ENCODE measurements at regions not wholly inside any gene's neighbourhood (a gene's known extent, or its start where the extent isn't known, plus 50 kb on each side); places are given as distances from the start of the nearest gene placed in this dataset.

DNA sequence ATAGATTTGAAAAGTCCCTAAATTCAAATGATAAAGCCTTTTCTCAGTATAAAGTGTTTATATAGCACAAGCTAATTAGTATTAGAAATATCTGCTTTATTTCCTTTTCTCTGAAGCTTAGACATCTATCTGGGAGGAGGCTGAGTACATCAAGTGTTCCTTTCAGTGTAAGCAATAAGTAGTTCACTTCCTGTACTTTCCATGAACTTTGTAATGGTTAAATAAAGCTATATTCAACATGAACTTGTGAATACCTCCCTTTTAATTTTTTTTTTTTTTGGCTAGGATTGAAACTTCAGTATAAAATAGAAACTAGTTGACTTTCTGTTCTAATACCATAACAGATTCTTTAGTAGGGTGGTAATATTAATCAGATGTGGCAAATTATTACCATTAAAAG is 190.9 kb downstream of the CENPW start:
- no peak for DNase-seq (ENCODE audit: low spot score in 2 of 2)
- Histone ChIP-seq H3K27ac (no peak overlapping the region), H3K4me1 (peaks cover 0 to 19% (median 5%) of the 10 kb centered on the region in 4 donors), H3K9me3 (no peaks in the 10 kb centered on the region), H3K4me3 (no peak overlapping the region), H3K27me3 (no peaks in the 10 kb centered on the region), H3K36me3 (no peaks in the 10 kb centered on the region)
- TF ChIP-seq CTCF (IDR thresholded peaks at IDR 0.05): no peak
- no peak for TF ChIP-seq POLR2A (IDR thresholded peaks at IDR 0.05)
- no peak for TF ChIP-seq EP300 (IDR thresholded peaks at IDR 0.05)

GRCh38 chr6:126531286-126531685 is 191.4 kb downstream of the CENPW start:
- no peak for TF ChIP-seq CTCF (IDR thresholded peaks at IDR 0.05)
- no peak for TF ChIP-seq EP300 (IDR thresholded peaks at IDR 0.05)
- no peak for TF ChIP-seq POLR2A (IDR thresholded peaks at IDR 0.05)

DNA sequence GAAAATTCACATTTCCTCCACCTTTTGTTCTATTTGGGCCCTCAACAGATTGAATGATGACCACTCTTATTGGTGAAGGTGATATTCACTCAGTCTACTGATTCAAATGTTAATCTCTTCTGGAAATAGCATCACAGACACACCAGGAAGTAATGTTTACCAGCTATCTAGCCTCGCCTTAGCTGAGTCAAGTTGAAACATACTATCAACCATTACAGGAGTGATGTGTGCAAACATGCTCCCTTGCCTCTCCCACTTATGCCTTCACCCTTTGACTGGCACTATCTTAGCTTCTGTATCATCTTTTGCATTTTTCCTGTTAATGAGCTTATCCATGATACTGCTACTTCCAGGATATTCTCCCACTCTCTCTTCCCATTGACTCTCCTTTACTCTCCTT is 191.9 kb downstream of the CENPW start:
- peaks cover 0 to 19% (median 5%) of the 10 kb centered on the region in 4 donors for H3K4me1 ChIP-seq
- 86 to 97% methylated on average over 1 of the region's 1 CpG for WGBS, 2 donors
- no peak overlapping the region for H3K27ac ChIP-seq
- no peak for TF ChIP-seq POLR2A (IDR thresholded peaks at IDR 0.05)
- H3K9me3 ChIP-seq: no peaks in the 10 kb centered on the region
- H3K27me3 ChIP-seq: no peaks in the 10 kb centered on the region
- H3K4me3 ChIP-seq: no peak overlapping the region
- no peak for DNase-seq (ENCODE audit: low spot score in 2 of 2)
- H3K36me3 ChIP-seq: no peaks in the 10 kb centered on the region

More at GRCh38 chr6:126531286-126531685, 191.4 kb downstream of the CENPW start:
- H3K4me3 ChIP-seq: no peak overlapping the region
- no peaks in the 10 kb centered on the region for H3K36me3 ChIP-seq
- DNase-seq (ENCODE audit: low spot score in 2 of 2): no peak
- peaks cover 0 to 19% (median 5%) of the 10 kb centered on the region in 4 donors for H3K4me1 ChIP-seq
- H3K27ac ChIP-seq: no peak overlapping the region
- no peaks in the 10 kb centered on the region for H3K27me3 ChIP-seq
- no peaks in the 10 kb centered on the region for H3K9me3 ChIP-seq

- H3K27ac ChIP-seq: no peak overlapping the region
- H3K36me3 ChIP-seq: no peaks in the 10 kb centered on the region
- no peak for DNase-seq (ENCODE audit: low spot score in 2 of 2)
- WGBS, 2 donors: 80 to 83% methylated on average over 2 of the region's 2 CpGs
- TF ChIP-seq CTCF (IDR thresholded peaks at IDR 0.05) (no peak), POLR2A (IDR thresholded peaks at IDR 0.05) (no peak), EP300 (IDR thresholded peaks at IDR 0.05) (no peak)
- H3K9me3 ChIP-seq: no peaks in the 10 kb centered on the region
- H3K27me3 ChIP-seq: no peaks in the 10 kb centered on the region
- peaks cover 0 to 18% (median 5%) of the 10 kb centered on the region in 4 donors for H3K4me1 ChIP-seq
- no peak overlapping the region for H3K4me3 ChIP-seq
Observed at GRCh38 chr6:126534401-126534800, 194.5 kb downstream of the CENPW start.

- no peaks in the 10 kb centered on the region for H3K9me3 ChIP-seq
- no peak overlapping the region for H3K4me3 ChIP-seq
- H3K36me3 ChIP-seq: no peaks in the 10 kb centered on the region
- DNase-seq (ENCODE audit: low spot score in 2 of 2): no peak
- H3K27ac ChIP-seq: no peak overlapping the region
- H3K4me1 ChIP-seq: peaks cover 0 to 12% (median 2%) of the 10 kb centered on the region in 4 donors
- TF ChIP-seq EP300 (IDR thresholded peaks at IDR 0.05) (no peak), POLR2A (IDR thresholded peaks at IDR 0.05) (no peak), CTCF (IDR thresholded peaks at IDR 0.05) (no peak)
- no peaks in the 10 kb centered on the region for H3K27me3 ChIP-seq
- WGBS, 2 donors: 68 to 69% methylated on average over 3 of the region's 3 CpGs
Observed at GRCh38 chr6:126535138-126535537, 195.2 kb downstream of the CENPW start.

DNA sequence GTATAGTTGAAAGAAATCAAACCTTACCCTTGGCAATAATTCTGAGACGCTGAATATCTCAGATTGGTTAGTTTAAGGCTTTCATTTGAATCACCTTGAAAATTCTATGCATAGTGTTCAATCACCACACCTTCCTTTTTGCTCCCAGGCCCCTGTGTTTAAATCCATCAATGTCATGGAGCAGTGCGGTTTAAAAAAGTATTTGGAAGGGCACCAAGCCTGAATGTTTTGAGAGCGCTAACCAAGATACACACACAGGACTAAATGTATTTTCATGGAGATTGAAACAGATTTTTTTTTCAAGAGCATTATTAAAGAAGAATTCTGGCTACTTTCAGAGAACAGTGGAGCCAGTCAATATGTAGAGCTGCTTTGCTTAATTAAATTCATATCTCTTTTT is 195.7 kb downstream of the CENPW start:
- TF ChIP-seq CTCF (IDR thresholded peaks at IDR 0.05) (no peak), EP300 (IDR thresholded peaks at IDR 0.05) (no peak)
- H3K27me3 ChIP-seq: no peaks in the 10 kb centered on the region
- WGBS, 2 donors: 67 to 74% methylated on average over 3 of the region's 3 CpGs
- peaks cover 0 to 12% (median 1%) of the 10 kb centered on the region in 4 donors for H3K4me1 ChIP-seq
- no peak for DNase-seq (ENCODE audit: low spot score in 2 of 2)
- no peak overlapping the region for H3K4me3 ChIP-seq
- no peaks in the 10 kb centered on the region for H3K36me3 ChIP-seq
- no peaks in the 10 kb centered on the region for H3K9me3 ChIP-seq
- no peak overlapping the region for H3K27ac ChIP-seq
